ENCODE measurements at regions not wholly inside any gene's neighbourhood (a gene's known extent, or its start where the extent isn't known, plus 50 kb on each side); places are given as distances from the start of the nearest gene placed in this dataset.

DNA sequence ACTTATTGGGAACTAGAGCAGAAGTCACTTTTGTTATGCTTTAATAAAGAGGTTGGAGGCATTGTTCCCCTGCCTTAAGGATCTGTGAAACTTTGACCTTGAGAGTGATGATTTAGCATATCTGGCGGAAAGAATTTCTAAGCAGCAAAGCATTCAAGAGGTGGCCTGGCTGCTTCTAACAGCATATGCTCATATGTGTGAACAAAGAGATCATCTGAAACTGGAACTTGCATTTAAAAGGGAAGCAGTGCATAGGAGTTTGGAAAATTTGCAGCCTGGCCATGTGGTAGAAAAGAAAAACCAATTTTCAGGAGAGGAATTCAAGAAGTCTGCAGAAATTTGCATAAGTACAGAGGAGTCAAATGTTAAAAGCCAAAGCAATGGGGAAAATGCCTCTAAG lies 56.4 kb upstream of the GOLIM4 start:
- TF ChIP-seq EZH2 (IDR thresholded peaks at IDR 0.05; ENCODE audit: insufficient read depth, poor library complexity, severe bottlenecking) = no peak
- no peak for TF ChIP-seq EZH2phosphoT487 (IDR thresholded peaks at IDR 0.05; ENCODE audit: insufficient read depth, low read depth)

Measured in GM23248 (cell line).